Kasumi-1 (cell line): ENCODE measurements at regions not wholly inside any gene's neighbourhood (a gene's known extent, or its start where the extent isn't known, plus 50 kb on each side); places are given as distances from the start of the nearest gene placed in this dataset.

Experiments
- DNase-seq, 2 experiments: peaks; one replicate each; lab custom pipeline; 2025; lab: John Stamatoyannopoulos, UW

- DNase-seq = peak; percentile 30 to 57
Observed at GRCh38 chr9:6703898-6704639, 53.7 kb upstream of the KDM4C start.

GRCh38 chr9:6702707-6703106 is 55.1 kb upstream of the KDM4C start:
- DNase-seq = no peak

- no peak for DNase-seq
Observed at GRCh38 chr9:6696178-6696577, 50.6 kb upstream of the GLDC start.

GRCh38 chr9:6695121-6695814 is 49.7 kb upstream of the GLDC start:
- no peak for DNase-seq
